ENCODE measurements at regions not wholly inside any gene's neighbourhood (a gene's known extent, or its start where the extent isn't known, plus 50 kb on each side); places are given as distances from the start of the nearest gene placed in this dataset.
"Not testable (repeated sequence)": the region's sequence is repeated elsewhere in the genome, so short reads cannot be mapped to it uniquely, and the experiment has no call there.

- no peak for DNase-seq
Observed at GRCh38 chr18:11454040-11454439, 155.4 kb upstream of the SLC35G4 start.

- not testable (repeated sequence) for DNase-seq
Observed at GRCh38 chr18:11444169-11444568, 165.2 kb upstream of the SLC35G4 start.

DNA sequence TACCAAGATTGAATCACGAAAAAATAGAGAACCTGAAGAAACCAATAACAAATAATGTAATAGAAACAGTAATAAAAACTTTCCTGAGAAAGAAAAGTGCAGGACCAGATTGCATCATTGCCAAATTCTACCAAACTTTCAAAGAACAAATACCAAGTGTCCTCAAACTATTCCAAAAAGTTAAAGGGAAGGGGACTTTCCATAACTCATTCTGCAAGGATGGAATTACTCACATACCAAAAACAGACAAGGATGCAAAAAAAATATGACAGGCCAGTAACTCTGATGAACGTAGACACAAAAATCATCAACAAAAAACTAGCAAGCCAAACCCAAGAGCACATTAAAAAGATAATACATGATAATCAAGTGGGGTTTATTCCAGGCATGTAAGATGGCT is 172.3 kb upstream of the SLC35G4 start:
- no peak for DNase-seq

DNA sequence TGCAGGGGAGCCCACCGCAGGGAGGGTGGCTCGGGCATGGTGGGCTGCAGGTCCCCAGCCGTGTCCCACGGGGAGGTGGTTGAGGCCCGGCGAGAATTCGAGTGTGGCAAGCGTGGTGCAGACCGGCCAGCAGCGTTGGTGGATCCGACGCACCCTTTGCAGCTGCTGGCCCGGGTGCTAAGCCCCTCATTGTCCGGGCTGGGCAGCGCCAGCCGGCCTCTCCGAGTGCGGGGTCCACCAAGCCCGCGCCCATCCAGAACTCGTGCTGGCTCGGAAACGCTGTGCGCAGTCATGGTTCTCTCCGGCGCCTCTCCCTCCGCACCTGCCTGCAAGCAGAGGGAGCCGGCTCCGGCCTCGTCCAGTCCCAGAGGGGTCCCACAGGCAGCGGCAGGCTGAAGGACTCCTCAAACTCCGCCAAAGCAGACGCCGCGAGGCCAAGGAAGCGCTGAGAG is 177.0 kb upstream of the SLC35G4 start:
- DNase-seq: no peak

- DNase-seq: no peak
Observed at GRCh38 chr18:11429876-11430275, 179.5 kb upstream of the SLC35G4 start.

DNA sequence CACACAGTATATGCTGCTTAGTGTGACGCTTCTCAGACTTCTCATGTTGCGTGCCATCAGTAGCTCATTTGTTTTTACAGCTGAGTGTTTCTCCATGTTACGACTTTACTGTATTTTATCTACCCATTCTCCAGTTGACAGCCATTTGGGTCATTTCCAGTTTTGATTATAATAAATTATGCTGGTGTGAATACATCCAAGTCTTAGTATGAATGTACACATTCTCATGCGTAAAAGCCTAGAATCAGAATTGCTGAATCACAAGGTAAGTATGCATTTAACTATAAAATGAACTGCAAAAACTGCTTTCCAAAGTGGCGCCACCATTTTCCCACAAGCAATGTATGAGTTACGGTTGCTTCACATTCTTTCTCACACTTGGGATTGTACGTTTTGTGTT is 184.2 kb upstream of the SLC35G4 start:
- DNase-seq: no peak

- no peak for DNase-seq
Observed at GRCh38 chr18:11419338-11419737, 190.1 kb upstream of the SLC35G4 start.

GRCh38 chr18:11412811-11413210 is 196.6 kb upstream of the SLC35G4 start:
- DNase-seq: no peak

GRCh38 chr18:11411048-11411447 is 198.3 kb upstream of the SLC35G4 start:
- no peak for DNase-seq

DNA sequence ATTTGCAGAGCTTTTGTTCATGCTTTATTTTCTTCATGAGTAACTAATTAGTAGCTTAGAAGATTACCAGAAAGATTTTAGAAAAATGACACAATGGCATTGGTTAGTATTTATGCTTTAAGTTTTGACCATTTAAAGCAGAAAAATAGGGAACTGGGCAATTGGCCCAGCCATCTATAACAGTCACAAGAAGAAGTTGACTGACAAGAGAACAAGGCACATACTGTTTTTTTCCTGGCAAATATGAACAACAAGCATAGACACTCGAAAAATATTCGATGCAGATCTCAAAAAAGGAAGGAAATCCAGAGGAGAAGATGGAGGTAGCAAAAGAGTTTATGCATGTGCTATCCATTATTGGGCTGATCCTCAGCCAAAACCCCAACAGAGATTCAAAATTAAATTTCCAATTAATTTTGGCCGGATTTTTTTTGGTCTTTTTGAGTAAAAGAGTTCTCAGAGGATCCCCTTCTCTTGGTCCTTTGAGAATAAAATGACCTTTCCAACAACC is 200.8 kb upstream of the SLC35G4 start:
- no peak for DNase-seq

DNA sequence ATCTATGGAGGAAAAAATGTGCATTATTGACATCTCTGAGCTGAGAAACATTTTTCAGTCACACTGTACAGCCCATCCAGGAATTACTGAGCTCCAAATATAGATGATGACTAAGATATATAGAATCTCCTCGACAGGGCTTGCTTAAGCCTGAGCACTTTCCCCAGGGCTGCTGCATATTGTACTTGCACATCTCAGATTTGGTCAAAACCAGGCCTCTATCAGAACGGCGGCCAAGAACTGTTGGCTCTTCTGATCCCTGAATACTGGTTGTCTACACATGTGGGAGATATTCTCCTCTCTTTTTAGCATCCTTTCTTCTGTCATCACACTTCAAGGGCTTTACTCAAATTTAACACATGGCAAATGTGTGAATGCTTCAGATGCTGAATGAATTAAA is 201.5 kb upstream of the SLC35G4 start:
- no peak for DNase-seq

- no peak for DNase-seq
Observed at GRCh38 chr18:11405804-11406203, 203.6 kb upstream of the SLC35G4 start.

- no peak for DNase-seq
Observed at GRCh38 chr18:11400703-11401102, 208.7 kb upstream of the SLC35G4 start.

GRCh38 chr18:11398625-11399024 is 210.8 kb upstream of the SLC35G4 start:
- DNase-seq: no peak

GRCh38 chr18:11392980-11393885 is 216.2 kb upstream of the SLC35G4 start:
- no peak for DNase-seq

- no peak for DNase-seq
Observed at GRCh38 chr18:11392292-11392691, 217.1 kb upstream of the SLC35G4 start.

DNA sequence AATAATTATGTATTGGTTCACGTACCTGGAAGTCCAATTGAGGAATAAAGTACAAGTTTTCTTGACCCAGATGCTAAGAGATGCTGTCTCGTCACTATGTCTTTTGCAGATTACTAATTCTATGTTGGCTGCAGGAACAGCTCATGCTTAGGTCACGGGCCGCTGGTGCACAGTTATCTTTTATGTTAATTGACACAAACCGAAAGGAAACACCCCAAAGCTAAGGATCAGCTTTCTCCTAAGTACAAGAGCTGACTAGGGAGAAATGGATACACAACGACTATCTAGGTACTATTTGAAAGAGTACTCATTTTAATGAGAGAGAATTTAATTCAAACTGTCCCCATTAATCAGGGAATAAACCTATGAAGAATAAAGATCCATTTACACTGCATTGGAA is 217.7 kb upstream of the SLC35G4 start:
- no peak for DNase-seq

- no peak for DNase-seq
Observed at GRCh38 chr18:11388755-11389680, 220.4 kb upstream of the SLC35G4 start.

- no peak for DNase-seq
Observed at GRCh38 chr18:11387880-11388279, 221.5 kb upstream of the SLC35G4 start.

DNA sequence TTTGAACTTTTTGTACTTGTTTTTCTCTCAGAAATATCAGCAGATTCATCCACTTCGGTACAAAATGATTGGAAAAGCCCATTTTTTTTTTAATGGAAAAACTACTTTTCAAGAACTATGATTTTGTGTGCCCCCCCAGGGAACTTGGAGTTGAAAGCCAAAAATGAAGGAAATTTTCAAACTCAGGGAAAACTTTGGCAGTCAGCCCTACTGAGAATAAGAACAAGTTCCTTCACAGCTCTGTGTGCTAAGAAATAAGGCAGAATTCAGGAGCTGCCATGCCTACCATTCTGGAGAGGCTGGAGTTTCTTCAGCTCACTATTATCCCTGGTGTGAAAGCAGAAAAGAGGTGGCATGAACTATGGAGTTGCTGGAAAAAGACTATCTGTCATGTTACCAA is 226.0 kb upstream of the SLC35G4 start:
- DNase-seq: no peak

GRCh38 chr18:11380968-11381367 is 228.4 kb upstream of the SLC35G4 start:
- no peak for DNase-seq

- DNase-seq: no peak
Observed at GRCh38 chr18:11379660-11380059, 229.7 kb upstream of the SLC35G4 start.

DNA sequence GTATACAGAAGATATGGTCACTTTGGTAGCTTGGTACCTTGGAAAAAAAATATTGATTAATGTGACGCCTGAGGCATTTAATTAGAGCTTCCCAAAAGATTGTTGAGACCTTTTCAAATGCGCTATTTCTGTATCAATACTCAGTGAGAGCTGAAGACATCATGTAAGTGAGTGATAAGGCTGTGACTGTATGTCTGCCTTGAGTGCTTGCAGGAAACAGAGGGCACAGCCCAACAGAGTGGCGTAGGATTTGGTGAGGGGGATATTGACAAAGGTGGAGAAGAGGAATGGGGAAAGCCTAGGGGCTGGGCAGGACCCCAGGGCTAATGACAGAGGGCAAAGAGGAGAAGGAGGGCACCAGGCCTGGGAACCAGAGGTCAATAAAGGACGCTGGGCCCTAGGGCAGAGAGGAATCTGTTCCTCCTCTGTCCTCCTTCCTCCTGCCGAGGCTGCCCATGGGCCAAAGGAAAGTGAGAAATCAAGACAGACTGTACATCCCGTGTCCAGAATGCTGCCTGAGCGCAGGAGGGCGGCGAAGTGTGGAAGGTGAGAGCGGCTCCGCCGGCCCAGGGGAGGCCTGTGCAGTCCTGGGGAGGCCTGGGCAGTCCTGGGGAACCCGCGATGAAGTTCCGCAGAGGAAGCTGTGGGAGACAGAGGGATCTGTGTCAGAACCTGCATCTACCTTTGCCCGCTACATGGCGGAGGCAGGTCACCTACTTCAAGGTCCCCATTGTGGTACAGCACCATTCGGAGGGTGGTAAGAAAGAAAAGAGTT is 228.6 kb upstream of the PIEZO2 start:
- no peak for DNase-seq
